ENCODE measurements at regions not wholly inside any gene's neighbourhood (a gene's known extent, or its start where the extent isn't known, plus 50 kb on each side); places are given as distances from the start of the nearest gene placed in this dataset.
A peak's percentile ranks its signal among the peaks of the same experiment; 100 is the strongest.

DNA sequence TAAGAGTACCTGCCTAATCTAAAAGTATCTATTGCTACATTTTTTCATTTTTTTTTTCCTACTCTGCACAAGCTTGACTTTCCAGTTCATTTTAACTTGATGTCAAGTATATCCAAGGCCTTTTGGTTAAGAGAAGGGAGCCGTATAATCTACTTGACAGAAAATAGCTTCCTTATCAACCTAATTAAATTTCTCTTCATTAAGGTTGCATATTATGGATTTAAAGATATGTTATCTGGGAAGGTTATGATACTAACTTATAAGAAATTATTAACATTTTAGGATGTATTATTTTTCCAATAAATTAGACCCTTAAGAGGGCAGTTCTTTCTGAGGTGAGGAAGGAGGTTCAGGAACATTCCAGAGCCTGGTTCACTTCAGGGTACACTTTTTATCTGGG, 83.1 kb upstream of the SGIP1 start:
- intact Hi-C loops (cut with micrococcal nuclease; ENCODE audit: unreplicated experiment) (no loop called here), in situ Hi-C loops (cut with MboI) (loop anchor here (5.0 to 25.0 kb wide), 2 partner anchors 499 to 739 kb away; no protein-coding TSS in a partner anchor)
- TF ChIP-seq, protein P1, sequence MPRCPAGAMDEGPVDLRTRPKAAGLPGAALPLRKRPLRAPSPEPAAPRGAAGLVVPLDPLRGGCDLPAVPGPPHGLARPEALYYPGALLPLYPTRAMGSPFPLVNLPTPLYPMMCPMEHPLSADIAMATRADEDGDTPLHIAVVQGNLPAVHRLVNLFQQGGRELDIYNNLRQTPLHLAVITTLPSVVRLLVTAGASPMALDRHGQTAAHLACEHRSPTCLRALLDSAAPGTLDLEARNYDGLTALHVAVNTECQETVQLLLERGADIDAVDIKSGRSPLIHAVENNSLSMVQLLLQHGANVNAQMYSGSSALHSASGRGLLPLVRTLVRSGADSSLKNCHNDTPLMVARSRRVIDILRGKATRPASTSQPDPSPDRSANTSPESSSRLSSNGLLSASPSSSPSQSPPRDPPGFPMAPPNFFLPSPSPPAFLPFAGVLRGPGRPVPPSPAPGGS (IDR thresholded peaks at IDR 0.05; ENCODE audit: borderline replicate concordance, insufficient read depth, low read depth, low read length, poor library complexity, severe bottlenecking) = no peak
- ATAC-seq (no peak), DNase-seq (ENCODE audit: low read depth, low spot score) (no peak), FAIRE-seq (no peak)
- Histone ChIP-seq H3K79me2 (ENCODE audit: control insufficient read depth, insufficient read depth, low read length) (no peaks in the 10 kb centered on the region), H3K4me3 (no peak overlapping the region), H3K27ac (ENCODE audit: control insufficient read depth, insufficient read depth) (no peak overlapping the region), H3K4me2 (ENCODE audit: control insufficient read depth, insufficient read depth) (no peak overlapping the region), H3K9me3 (replicated peaks; ENCODE audit: control insufficient read depth, insufficient read depth, low read length) (no peaks in the 10 kb centered on the region), H3K27me3 (replicated peaks in 1 of 2; ENCODE audit: control insufficient read depth in 2 of 2, insufficient read depth in 2 of 2, low read length in 1 of 2) (no peaks in the 10 kb centered on the region), H4K20me1 (ENCODE audit: control insufficient read depth, insufficient read depth) (no peaks in the 10 kb centered on the region), H3K9ac (ENCODE audit: control insufficient read depth, insufficient read depth, low read length) (no peak overlapping the region), H3K36me3 (ENCODE audit: control insufficient read depth in 2 of 2, insufficient read depth in 2 of 2, low read length in 1 of 2) (no peaks in the 10 kb centered on the region), H2AFZ (ENCODE audit: control insufficient read depth, low read depth, low read length) (no peak overlapping the region), H3K4me1 (ENCODE audit: control insufficient read depth, insufficient read depth, low read length) (peaks cover 5% of the 10 kb centered on the region)
- CTCF ChIA-PET = interaction anchor here (0.6 to 3.4 kb wide), 14 partner anchors 11 to 493 kb away, joined by 3 to 44 read pairs (median 5); no protein-coding TSS in a partner anchor
- no TSS peak for BruUV-seq (replicated peaks)
- SMC1A ChIA-PET (ENCODE audit: uncharacterized antibody, unreplicated experiment) = interaction anchor here (0.8 to 12.8 kb wide), 7 partner anchors 15 to 492 kb away, joined by 3 to 663 read pairs (median 6); no protein-coding TSS in a partner anchor
- 43% methylated on average over 1 of the region's 1 CpG for WGBS (ENCODE audit: insufficient coverage, insufficient replicate concordance, low lambda C conversion rate, missing lambda C conversion rate)
- RAD21 ChIA-PET (ENCODE audit: unreplicated experiment) = interaction anchor here (0.5 to 14.3 kb wide), 7 partner anchors 53 to 1123 kb away, joined by 3 to 519 read pairs (median 3); no protein-coding TSS in a partner anchor
- POLR2A ChIA-PET = interaction anchor here (0.5 kb wide), 1 partner anchor 52 kb away, joined by 3 read pairs; no protein-coding TSS in a partner anchor

DNA sequence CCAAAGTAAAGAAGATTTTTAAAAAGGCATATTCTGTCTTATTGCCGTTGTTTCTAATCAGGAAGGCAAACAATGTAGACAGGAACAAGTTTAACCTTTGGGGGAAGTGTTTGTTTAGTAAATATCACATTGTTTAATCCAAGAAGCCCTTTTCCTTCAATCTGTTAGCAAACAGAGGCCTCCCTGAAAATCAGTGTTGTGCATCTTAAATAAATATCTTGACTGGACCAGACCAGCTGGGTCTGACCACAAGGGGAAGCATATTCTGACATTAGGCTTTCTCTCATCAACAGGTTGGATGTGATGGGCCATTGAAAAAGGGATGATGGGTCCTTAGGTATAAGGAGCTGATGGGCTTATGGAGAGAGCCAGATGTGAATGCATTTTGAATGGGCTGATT, 81.8 kb upstream of the SGIP1 start:
- ChIA-PET SMC1A (ENCODE audit: uncharacterized antibody, unreplicated experiment) (interaction anchor here (0.6 to 12.8 kb wide), 5 partner anchors 16 to 625 kb away, joined by 3 to 663 read pairs (median 4); no protein-coding TSS in a partner anchor), CTCF (interaction anchor here (3.4 kb wide), 1 partner anchor 201 kb away, joined by 31 read pairs; no protein-coding TSS in a partner anchor), RAD21 (ENCODE audit: unreplicated experiment) (interaction anchor here (14.3 kb wide), 1 partner anchor 203 kb away, joined by 519 read pairs; no protein-coding TSS in a partner anchor), POLR2A (interaction anchor here (0.6 kb wide), 1 partner anchor 1862 kb away, joined by 8 read pairs; no protein-coding TSS in a partner anchor)
- Histone ChIP-seq H4K20me1 (ENCODE audit: control insufficient read depth, insufficient read depth) (no peaks in the 10 kb centered on the region), H3K9me3 (replicated peaks; ENCODE audit: control insufficient read depth, insufficient read depth, low read length) (no peaks in the 10 kb centered on the region), H3K4me2 (ENCODE audit: control insufficient read depth, insufficient read depth) (no peak overlapping the region), H3K27me3 (replicated peaks in 1 of 2; ENCODE audit: control insufficient read depth in 2 of 2, insufficient read depth in 2 of 2, low read length in 1 of 2) (no peaks in the 10 kb centered on the region), H3K27ac (ENCODE audit: control insufficient read depth, insufficient read depth) (no peak overlapping the region), H3K4me1 (ENCODE audit: control insufficient read depth, insufficient read depth, low read length) (no peaks in the 10 kb centered on the region), H3K9ac (ENCODE audit: control insufficient read depth, insufficient read depth, low read length) (no peak overlapping the region), H2AFZ (ENCODE audit: control insufficient read depth, low read depth, low read length) (no peak overlapping the region), H3K36me3 (ENCODE audit: control insufficient read depth in 2 of 2, insufficient read depth in 2 of 2, low read length in 1 of 2) (no peaks in the 10 kb centered on the region), H3K4me3 (no peak overlapping the region), H3K79me2 (ENCODE audit: control insufficient read depth, insufficient read depth, low read length) (no peaks in the 10 kb centered on the region)
- BruUV-seq (replicated peaks) = no TSS peak
- ATAC-seq (peak; percentile 25; the same call in 1 of the 3 replicates), FAIRE-seq (no peak), DNase-seq (ENCODE audit: low read depth, low spot score) (no peak)
- in situ Hi-C loops (cut with MboI) = loop anchor here (5.0 to 25.0 kb wide), 2 partner anchors 500 to 740 kb away; no protein-coding TSS in a partner anchor
- 38% methylated on average over 1 of the region's 1 CpG for WGBS (ENCODE audit: insufficient coverage, insufficient replicate concordance, low lambda C conversion rate, missing lambda C conversion rate)
- intact Hi-C loops (cut with micrococcal nuclease; ENCODE audit: unreplicated experiment) = no loop called here
- TF ChIP-seq IKZF2 (IDR thresholded peaks at IDR 0.05) (no peak), TCF12 (IDR thresholded peaks at IDR 0.05; ENCODE audit: low read depth, low read length) (no peak), CHD4 (IDR thresholded peaks at IDR 0.05) (no peak), BACH1 (IDR thresholded peaks at IDR 0.05; ENCODE audit: borderline replicate concordance) (no peak), MEF2A (IDR thresholded peaks at IDR 0.05; ENCODE audit: insufficient read depth, low read depth, low read length) (no peak), NR2F1 (conservative IDR thresholded peaks at IDR 0.05) (no peak)
- TF ChIP-seq, protein P2, sequence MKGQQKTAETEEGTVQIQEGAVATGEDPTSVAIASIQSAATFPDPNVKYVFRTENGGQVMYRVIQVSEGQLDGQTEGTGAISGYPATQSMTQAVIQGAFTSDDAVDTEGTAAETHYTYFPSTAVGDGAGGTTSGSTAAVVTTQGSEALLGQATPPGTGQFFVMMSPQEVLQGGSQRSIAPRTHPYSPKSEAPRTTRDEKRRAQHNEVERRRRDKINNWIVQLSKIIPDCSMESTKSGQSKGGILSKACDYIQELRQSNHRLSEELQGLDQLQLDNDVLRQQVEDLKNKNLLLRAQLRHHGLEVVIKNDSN (IDR thresholded peaks at IDR 0.05; ENCODE audit: borderline replicate concordance, extremely low read length, insufficient read depth, low read depth, low read length) = no peak
- TF ChIP-seq, protein P3, sequence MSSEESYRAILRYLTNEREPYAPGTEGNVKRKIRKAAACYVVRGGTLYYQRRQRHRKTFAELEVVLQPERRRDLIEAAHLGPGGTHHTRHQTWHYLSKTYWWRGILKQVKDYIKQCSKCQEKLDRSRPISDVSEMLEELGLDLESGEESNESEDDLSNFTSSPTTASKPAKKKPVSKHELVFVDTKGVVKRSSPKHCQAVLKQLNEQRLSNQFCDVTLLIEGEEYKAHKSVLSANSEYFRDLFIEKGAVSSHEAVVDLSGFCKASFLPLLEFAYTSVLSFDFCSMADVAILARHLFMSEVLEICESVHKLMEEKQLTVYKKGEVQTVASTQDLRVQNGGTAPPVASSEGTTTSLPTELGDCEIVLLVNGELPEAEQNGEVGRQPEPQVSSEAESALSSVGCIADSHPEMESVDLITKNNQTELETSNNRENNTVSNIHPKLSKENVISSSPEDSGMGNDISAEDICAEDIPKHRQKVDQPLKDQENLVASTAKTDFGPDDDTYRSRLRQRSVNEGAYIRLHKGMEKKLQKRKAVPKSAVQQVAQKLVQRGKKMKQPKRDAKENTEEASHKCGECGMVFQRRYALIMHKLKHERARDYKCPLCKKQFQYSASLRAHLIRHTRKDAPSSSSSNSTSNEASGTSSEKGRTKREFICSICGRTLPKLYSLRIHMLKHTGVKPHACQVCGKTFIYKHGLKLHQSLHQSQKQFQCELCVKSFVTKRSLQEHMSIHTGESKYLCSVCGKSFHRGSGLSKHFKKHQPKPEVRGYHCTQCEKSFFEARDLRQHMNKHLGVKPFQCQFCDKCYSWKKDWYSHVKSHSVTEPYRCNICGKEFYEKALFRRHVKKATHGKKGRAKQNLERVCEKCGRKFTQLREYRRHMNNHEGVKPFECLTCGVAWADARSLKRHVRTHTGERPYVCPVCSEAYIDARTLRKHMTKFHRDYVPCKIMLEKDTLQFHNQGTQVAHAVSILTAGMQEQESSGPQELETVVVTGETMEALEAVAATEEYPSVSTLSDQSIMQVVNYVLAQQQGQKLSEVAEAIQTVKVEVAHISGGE (CRISPR knock-in tag; IDR thresholded peaks at IDR 0.05) = no peak

All from GM12878 (cell line).